Esophagus squamous epithelium (tissue), 4 donors: ENCODE measurements at regions not wholly inside any gene's neighbourhood (a gene's known extent, or its start where the extent isn't known, plus 50 kb on each side); places are given as distances from the start of the nearest gene placed in this dataset.

Experiments
- CTCF ChIP-seq, 6 experiments: fragments of 450-650 bp in 4 of 6; fragments of 200-600 bp in 2 of 6; sonication (generic) in 2 of 6; IDR thresholded peaks; one replicate each; pipeline ENCODE4 v1.5.1; 2016 to 2019; ENCODE audit warnings: antibody characterized with exemption in 6 of 6, mild to moderate bottlenecking in 4 of 6, moderate library complexity in 4 of 6
- POLR2A ChIP-seq, 4 donors: fragments of 450-650 bp; IDR thresholded peaks; one replicate each; pipeline ENCODE4 v1.6.1; 2017; ENCODE audit warnings: antibody characterized with exemption in 4 of 4, mild to moderate bottlenecking in 4 of 4, moderate library complexity in 3 of 4

- no peak for TF ChIP-seq CTCF (IDR thresholded peaks at IDR 0.05)
- TF ChIP-seq POLR2A (IDR thresholded peaks at IDR 0.05): no peak
Observed at GRCh38 chr6:120816794-120817193, 517.5 kb downstream of the TBC1D32 start.
